Brain microvascular endothelial cell (primary cell): ENCODE measurements at regions not wholly inside any gene's neighbourhood (a gene's known extent, or its start where the extent isn't known, plus 50 kb on each side); places are given as distances from the start of the nearest gene placed in this dataset.
"Not testable (repeated sequence)": the region's sequence is repeated elsewhere in the genome, so short reads cannot be mapped to it uniquely, and the experiment has no call there.

ENCODE experiments used
- DNase-seq: peaks from one replicate; pipeline ENCODE4 v3.0.0-alpha.2; 2020
- H3K27ac ChIP-seq: fragments of 250-450 bp; sonication (Bioruptor Pico); 2 replicates; pipeline ENCODE4 v1.5.1; 2020; ENCODE audit warnings: mild to moderate bottlenecking, moderate library complexity
- H3K27me3 ChIP-seq: fragments of 250-450 bp; sonication (Bioruptor Pico); replicated peaks from 2 replicates; pipeline ENCODE4 v1.5.1; 2020; ENCODE audit warnings: mild to moderate bottlenecking
- H3K36me3 ChIP-seq: fragments of 250-450 bp; sonication (Bioruptor Pico); replicated peaks from 2 replicates; pipeline ENCODE4 v1.5.1; 2020; ENCODE audit warnings: mild to moderate bottlenecking
- H3K4me3 ChIP-seq: 2 replicates; pipeline ENCODE4 v1.5.1; 2011; ENCODE audit warnings: low read depth, mild to moderate bottlenecking, control low read depth, low read length, moderate library complexity
- CTCF ChIP-seq: IDR thresholded peaks from 2 replicates; pipeline ENCODE4 v1.5.1; 2011; ENCODE audit warnings: low read depth, mild to moderate bottlenecking, moderate library complexity, low read length, control low read depth, inconsistent platforms; ENCODE audit errors: missing control alignments
- in situ Hi-C: cut with HindIII; loops from 2 replicates; pipeline ENCODE4 v1.10.0; 2017; ENCODE audit warnings: low sequenced_read_pairs, low pct_ligation_motif_present

GRCh38 chr9:106107716-106108115 is 413.4 kb downstream of the TMEM38B start:
- Histone ChIP-seq H3K4me3 (no peak overlapping the region), H3K27me3 (no peaks in the 10 kb centered on the region), H3K27ac (no peak overlapping the region), H3K36me3 (no peaks in the 10 kb centered on the region)
- DNase-seq, result no peak
- in situ Hi-C loops, result no loop called here
- TF ChIP-seq CTCF, result no peak

GRCh38 chr9:106109706-106110105 is 415.4 kb downstream of the TMEM38B start:
- in situ Hi-C loops, DNase-seq, H3K36me3 ChIP-seq, H3K27ac ChIP-seq, H3K27me3 ChIP-seq, H3K4me3 ChIP-seq: not testable (repeated sequence)

- DNase-seq, result no peak
- no peaks in the 10 kb centered on the region for H3K36me3 ChIP-seq
- no peaks in the 10 kb centered on the region for H3K27me3 ChIP-seq
- in situ Hi-C loops, result no loop called here
- TF ChIP-seq CTCF, result no peak
- no peak overlapping the region for H3K27ac ChIP-seq
- no peak overlapping the region for H3K4me3 ChIP-seq
Observed at GRCh38 chr9:106110483-106110882, 416.1 kb downstream of the TMEM38B start.

- in situ Hi-C loops, result no loop called here
Observed at GRCh38 chr9:106111039-106111730, 416.8 kb downstream of the TMEM38B start.

GRCh38 chr9:106112935-106113334 is 418.6 kb downstream of the TMEM38B start:
- TF ChIP-seq CTCF, result no peak
- in situ Hi-C loops, result no loop called here
- no peak overlapping the region for H3K27ac ChIP-seq
- H3K36me3 ChIP-seq, result no peaks in the 10 kb centered on the region
- DNase-seq, result no peak
- no peaks in the 10 kb centered on the region for H3K27me3 ChIP-seq
- no peak overlapping the region for H3K4me3 ChIP-seq

More at GRCh38 chr9:106111039-106111730, 416.8 kb downstream of the TMEM38B start:
- Histone ChIP-seq H3K36me3 (no peaks in the 10 kb centered on the region), H3K27me3 (no peaks in the 10 kb centered on the region), H3K27ac (no peak overlapping the region), H3K4me3 (no peak overlapping the region)
- TF ChIP-seq CTCF, result no peak
- no peak for DNase-seq

- no peak for TF ChIP-seq CTCF
- no peak for DNase-seq
- Histone ChIP-seq H3K27me3 (no peaks in the 10 kb centered on the region), H3K27ac (no peak overlapping the region), H3K36me3 (no peaks in the 10 kb centered on the region), H3K4me3 (no peak overlapping the region)
- in situ Hi-C loops, result no loop called here
Observed at GRCh38 chr9:106119176-106119575, 424.8 kb downstream of the TMEM38B start.
